CD4-positive, alpha-beta T cell treated with Interleukin-1 beta for 1 hour (primary cell): ENCODE measurements at regions not wholly inside any gene's neighbourhood (a gene's known extent, or its start where the extent isn't known, plus 50 kb on each side); places are given as distances from the start of the nearest gene placed in this dataset.
"Not testable (repeated sequence)": the region's sequence is repeated elsewhere in the genome, so short reads cannot be mapped to it uniquely, and the experiment has no call there.

ENCODE experiments used
- DNase-seq, 2 donors: peaks; one replicate each; pipeline ENCODE4 v3.0.0-alpha.2; 2020 to 2022

DNA sequence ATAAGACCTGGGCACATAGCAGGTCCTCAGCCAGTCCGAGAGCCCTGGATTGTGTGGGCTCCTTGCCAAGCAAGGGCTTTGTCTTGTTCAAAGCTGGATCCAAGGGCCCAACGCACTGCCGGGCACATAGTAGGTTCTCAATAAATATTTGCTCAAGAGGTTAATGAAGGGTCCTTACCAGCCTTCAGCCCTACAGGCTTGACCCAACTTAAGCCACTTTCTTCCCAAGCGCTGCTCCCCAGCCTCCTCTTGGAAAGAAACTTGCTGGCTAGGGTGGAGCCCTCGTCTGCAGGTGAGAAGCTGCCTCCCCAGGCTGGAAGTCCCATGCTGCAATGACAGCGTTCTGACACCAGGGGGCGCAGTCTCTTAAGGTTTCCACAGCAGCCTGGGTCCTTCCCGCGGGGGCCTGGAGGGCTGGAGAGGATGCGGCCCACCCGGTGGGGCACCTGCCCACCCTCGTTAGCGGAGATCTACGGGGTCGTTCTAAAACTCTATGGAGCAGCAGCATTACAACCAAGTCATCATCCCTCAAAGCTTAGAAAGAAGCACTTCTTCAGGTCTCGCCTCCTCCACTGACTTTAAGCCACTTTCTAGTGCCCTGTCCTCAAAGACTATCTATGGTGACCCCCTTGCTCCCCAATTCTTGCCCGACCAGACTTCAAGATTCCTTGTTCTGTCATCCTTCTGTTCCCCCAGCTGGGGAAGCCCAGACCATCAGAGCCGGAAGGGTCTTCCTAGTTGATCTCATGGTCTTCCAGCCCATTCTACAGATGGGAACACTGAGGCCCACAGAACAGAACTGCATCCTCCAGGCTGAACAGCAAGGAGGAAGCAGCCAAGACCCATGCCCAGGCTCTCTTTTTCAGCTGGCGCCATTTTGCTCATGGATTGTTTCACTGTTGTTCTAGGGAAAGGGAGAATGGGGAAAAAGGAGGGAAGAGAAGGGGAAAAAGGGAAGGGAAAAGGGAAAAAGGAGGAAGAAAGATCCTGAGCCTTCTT is 115.4 kb downstream of the LHX2 start:
- peak; percentile 69 to 75 for DNase-seq

DNA sequence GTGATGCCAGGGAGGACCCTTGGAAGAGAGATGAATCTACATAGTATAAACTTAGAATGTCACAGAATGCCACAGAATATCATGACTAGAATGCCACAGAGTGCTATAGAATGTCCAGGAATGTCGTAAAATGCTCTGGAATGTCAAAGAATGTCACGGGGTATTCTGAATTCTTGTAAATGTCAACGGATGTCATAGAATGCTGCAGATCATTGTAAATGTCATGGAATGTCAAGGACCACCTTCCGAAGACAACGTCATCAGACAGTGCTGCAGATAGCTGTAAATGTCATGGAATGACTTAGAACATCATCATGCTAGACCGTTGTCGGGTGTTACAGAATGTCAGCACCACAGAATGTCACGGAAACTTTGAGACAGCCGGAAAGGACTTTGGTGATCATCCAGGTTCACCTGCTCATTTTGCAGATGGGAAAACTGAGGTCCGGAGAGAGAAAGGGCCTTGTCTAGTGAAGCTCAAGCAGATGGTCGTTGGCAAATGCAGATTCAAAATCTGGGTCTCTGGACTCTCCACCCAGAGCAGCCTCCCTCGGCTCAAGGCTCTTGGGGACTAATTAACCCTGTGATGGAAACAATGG is 117.1 kb downstream of the LHX2 start:
- DNase-seq: no peak

DNA sequence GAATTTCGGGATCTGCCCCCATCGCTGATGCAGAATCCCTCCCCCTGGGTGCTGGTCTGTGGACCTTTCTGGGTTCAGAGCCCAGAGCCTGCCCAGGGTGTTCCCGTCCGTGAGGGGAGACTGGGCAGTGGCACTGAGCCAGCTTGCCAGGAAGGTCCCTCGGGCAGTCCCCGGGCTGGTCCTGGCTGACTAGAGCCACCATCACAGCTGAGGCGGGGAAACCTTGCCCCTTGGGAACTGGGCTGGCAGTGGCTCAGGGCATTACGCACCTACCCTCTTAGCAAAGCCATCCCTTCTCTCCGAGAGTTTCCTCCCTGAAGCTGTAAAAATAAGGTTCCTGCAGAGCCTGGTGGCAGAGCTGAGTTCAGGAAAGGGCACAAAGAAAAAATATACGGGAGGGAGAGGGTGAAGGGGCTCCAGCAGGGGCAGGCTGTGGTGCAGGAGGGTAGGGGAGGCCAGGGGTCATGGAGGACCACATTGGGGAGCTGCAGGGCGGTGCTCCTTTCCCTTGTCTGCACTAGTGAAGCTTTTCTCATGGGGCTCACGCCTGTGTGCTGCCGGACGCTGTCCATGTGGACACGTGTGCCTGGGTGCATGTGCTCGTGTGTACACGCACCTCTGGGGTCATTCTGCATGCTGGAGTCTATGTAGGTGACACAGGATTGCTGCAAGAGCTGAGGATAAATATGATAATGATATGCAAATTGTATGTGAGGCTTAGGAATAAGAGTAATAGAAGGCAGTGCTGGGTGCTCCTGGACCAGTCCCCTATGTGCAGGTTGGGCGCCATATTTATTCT is 118.9 kb downstream of the LHX2 start:
- DNase-seq: no peak

DNA sequence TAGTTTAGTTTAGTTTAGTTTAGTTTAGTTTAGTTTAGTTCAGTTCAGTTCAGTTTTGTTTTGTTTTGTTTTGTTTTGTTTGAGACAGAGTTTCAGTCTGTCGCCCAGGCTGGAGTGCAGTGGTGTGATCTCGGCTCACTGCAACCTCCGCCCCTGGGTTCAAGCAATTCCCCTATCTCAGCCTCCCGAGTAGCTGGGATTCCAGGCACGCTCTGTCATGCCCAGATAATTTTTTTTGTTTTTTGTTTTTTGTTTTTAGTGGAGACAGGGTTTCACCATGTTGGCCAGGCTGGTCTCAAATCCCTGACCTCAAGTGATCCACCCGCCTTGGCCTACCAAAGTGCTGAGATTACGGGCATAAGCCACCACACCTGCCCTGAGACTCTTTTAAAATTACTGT is 120.0 kb downstream of the LHX2 start:
- DNase-seq: not testable (repeated sequence)

DNA sequence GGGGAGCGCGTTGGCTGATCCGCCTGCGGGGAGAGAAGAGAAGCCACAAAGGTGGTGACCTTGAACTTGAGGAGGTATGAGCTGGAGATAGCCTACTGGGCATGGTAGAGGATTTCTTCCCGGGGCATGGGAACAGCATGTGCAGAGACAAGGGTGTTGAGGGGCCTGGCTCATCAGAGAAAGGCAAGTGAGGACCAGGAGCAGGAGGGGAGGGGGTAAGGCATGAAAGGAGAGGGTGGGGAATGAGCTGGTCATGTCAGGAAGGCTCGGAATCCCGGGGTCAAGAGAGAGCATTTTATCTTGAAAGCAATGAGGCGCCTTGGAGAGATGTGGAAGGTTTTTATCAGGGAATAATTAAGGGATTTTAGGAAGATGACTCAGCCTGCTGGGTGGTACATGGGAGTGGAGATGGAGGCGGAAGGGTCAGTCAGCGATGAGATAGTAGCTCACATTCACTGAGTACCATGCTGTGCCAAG is 121.1 kb downstream of the LHX2 start:
- DNase-seq: no peak

DNA sequence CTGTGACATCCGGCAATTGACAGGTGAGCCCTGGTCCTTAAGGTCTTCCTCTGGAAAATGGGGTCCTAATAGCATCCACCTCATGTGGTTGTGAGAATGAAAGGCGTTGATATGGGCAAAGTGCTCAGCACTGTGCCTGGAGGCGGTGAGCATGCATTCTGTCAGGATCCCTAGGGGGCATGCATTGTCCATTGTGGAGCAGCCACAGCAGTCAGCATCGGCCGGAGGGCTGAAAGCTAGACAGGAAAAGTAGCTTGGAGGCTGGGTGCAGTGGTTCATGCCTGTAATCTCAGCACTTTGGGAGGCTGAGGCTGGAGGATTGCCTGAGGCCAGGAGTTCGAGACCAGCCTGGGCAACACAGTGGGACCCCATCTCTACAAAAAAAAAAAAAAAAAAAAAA is 122.2 kb downstream of the LHX2 start:
- peak; percentile 7 to 23 for DNase-seq

DNA sequence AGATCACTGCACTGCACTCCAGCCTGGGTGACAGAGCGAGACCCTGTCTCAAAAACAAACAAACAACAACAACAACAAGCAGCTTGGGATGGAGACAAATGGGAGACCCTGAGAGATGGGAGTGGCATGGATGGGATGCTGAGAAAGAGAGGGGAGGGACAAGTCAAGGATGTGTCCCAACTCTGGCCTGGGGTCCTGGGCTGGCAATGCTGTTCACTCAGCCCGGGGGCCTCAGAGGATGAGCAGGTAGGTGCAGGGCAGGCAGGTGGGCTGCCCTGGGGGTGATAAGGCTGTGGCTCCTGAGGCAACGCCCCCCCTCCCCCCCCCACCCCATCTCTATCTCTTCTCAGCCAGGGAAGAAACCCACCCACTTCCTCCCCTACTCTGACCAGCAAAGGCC is 123.0 kb downstream of the LHX2 start:
- DNase-seq: no peak

DNA sequence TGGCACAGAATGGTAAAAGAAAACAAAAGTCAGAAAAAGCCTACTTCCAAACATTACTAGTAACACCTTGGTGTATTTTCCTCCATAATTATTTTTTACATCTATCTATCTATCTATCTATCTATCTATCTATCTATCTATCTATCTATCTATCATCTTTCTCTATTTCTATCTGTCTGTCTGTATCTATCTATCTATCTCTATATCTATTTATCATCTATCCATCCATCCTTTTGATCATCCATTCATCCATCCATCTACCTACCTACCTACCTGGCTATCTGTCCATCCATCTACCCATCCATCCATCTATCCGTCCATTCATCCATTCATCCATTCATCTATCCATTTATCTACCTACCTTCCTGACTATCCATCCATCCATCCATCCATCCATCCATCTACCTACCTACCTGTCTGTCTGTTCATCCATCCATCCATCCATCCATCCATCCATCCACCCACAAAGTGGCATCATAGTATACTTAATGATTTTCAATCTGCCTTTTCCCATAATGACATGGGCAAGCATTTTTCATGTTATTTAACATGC is 121.9 kb upstream of the NEK6 start:
- no peak for DNase-seq

DNA sequence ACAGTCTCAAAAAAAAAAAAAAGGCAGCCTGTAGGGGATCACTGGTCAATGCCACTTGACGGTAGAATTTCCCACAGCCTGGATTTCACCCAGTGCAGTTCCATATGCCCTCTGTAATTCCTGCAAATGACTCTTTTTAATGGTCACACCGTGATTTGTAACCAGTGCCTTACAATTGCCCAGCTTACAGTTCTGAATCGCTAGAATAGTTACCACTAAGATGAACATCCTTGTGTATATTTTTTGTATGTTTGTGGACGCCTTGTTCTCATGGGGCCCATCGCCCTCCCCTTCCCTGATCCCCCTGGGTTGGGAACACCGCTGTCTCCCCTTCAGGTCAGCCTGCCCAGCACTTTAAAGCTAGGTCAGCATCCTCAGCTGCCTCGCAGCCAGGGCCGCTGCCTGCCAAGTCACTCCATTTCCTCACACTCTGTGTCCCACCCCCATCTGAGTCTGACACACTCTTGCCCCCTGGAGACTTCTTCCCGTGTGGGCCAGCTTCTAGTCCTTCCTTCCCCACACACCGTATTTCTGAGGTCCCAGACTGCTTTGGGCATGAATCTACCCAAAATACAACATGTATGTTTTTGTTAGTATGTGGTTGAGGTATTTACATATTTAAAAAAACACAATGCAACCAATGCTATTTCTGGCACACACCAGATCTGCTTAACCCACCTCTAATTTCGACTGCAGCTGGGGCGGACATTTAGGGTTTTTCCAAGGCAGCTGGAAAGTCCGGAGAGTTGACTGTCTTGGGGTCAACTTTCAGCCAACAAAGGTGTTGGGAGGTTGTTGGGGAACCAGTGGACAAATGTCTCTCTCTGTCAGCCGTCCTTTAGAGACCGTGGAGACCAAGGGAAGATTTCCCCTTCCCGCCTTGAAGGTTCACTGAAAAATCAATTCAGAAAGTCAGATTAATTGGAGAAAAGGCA is 120.5 kb upstream of the NEK6 start:
- DNase-seq: peak in 1 of 2 donors; percentile 12

DNA sequence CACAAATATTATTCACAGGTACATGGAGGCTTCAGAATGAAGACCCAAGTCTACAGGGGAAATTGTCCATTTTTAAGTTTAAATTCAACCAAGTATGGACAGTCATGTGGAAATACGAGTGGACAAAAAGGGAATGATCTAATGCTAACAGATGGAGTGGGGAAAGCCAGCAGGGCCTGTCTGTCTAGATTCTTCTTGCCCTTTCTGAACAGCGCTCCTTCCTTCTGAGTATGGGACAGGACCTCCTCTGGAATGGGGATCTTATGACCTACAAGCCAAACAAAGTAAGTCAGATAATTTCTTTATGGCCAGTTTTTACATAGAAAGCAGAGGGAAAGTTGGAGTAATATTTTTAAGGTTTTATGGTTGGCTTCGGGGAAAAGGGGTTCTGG is 119.8 kb upstream of the NEK6 start:
- no peak for DNase-seq

DNA sequence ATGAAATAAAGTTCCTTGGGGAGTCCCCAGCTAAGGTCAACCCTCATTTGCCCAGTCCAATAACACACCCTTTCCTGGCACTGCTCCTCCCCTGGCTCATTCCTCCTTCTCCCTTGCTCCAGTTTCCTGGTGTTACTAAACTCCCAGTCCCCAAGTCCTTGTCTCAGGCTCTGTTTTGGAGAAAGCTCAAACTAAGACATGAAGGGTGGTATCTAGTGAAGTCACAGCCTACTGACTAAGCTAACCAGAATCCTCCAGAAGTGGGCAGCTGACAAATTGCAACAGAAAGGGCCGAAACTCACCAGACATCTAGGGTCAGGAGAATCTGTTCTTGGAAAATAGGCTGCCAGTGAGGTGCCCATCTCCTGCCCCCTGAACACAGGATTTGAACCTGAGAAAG is 118.7 kb upstream of the NEK6 start:
- DNase-seq: no peak

DNA sequence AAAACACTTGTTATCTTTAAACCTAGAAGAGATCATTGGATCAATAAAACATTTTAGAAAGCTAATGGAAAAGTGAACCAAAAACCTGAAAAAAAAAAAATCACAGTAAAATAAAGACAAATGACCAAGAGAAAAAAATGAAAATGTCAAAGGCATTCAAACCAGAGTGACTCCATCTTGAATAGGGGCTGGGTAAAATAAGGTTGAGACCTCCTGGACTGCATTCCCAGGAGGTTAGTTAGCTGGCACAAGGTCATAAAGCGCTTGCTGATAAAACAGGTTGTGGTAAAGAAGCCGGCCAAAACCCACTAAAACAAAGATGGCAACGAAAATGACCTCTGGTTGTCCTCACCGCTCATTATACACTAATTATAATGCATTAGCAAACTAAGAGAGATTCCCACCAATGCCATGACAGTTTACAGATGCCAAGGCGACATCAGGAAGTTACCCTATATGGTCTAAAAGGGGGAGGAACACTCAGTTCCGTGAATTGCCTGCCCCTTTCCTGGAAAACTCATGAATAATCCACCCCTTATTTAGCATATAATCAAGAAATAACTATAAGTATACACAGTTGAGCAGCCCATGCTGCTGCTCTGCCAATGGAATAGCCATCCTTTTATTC is 116.7 kb upstream of the NEK6 start:
- DNase-seq: no peak

DNA sequence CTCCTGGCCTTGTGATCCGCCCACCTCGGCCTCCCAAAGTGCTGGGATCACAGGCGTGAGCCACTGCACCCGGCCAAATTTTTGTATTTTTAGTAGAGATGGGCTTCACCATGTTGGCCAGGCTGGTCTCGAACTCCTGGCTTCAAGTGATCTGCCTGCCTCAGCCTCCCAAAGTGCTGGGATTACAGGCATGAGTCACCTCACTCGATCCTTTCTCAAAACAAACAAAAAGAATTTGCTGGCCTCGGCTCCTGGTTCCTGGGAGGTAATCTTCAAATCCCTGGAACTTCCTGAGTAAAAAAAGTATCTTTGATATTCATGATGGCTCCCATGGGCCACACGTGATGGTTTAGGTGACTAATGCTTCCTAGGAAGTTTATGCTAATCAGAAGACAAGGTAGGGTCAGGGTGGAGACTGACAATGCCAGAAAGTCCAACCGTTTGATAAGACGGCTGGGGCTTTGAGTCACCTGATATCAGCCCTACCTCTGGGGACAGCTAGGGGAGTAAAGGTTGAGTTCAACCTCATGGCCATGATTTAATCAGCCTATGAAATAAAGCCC is 113.1 kb upstream of the NEK6 start:
- DNase-seq: not testable (repeated sequence)

DNA sequence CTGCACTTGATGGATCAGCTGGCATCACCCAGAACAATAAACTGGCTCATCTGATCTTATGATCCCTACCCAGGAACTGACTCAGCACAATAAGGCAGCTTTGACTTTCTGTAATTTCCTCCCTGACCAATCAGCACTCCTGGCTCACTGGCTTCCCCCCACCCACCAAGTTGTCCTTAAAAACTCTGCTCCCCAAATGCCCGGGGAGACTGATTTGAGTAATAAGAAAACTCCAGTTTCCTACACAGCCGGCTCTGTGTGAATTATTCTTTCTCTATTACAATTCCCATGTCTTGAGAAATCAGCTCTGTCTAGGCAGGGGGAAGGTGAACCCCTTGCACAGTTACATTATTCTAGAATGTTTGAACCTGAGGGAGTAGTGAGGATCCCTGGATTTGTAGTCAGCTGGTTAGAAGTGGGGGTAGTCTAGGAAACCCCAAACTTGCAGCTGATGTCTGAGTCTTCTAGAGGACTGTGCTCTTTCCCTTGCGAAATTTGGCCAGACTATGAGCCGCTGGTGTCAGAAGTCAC is 111.7 kb upstream of the NEK6 start:
- DNase-seq: no peak

DNA sequence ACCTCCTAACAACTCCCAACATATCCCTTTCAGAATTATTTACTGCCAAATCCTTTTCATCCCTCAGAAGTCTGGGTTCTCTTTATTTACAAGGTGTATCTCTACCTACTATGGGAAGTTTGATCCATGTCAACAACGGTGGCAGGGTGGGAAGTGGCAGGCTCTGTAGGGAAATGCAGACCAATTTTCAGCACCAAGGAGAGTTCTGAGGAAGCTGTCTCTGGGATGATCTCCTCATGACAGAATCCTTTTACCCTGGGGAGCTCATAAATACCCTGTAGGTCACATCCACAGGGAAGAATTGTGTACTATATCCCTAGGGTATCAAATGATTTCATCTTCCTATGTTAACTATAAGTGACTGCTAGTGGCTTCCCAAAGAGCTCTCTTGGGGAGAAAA is 107.8 kb upstream of the NEK6 start:
- DNase-seq: no peak

DNA sequence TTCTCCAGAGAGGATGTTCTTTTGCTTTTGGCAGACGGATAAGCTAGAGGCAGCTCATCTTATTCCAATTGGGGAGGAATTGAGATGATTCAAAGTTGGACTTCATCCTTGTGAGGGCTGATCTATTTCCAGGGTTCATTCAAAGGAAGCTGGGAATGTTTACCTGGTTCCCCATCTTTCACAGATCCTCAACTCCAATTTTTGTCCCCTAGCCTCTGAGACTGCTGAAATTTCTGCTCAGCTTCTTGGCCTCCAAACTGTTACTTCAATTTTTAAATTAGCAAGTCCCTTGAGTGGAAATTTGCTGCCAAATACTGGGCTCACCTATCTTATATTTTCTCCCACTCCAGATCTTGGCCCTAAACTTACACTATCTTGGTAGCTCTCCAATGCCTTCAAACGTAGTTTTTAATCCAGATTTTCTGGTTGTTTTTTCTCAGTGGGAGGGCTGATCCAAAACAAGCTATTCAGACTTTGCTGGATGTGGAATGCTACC is 93.9 kb upstream of the NEK6 start:
- no peak for DNase-seq

DNA sequence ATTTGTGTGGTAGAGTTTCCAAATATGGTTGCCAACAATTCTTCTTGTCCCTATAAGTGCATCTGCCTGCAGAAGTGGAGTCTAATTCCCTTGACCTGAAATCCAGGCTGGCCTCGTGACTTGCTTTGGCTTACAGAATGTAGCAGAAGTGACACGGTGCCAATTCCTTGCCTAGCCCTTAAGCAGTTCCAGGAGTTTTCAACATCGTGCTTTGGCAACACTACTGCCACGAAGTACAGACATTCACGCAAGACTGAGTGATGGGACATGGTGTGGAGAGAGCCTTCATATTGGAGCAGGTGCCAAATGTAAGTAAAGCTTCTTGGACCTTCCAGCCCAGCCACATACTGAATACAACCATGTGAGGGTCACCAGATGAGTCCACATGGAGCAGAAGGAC is 92.9 kb upstream of the NEK6 start:
- DNase-seq: no peak

DNA sequence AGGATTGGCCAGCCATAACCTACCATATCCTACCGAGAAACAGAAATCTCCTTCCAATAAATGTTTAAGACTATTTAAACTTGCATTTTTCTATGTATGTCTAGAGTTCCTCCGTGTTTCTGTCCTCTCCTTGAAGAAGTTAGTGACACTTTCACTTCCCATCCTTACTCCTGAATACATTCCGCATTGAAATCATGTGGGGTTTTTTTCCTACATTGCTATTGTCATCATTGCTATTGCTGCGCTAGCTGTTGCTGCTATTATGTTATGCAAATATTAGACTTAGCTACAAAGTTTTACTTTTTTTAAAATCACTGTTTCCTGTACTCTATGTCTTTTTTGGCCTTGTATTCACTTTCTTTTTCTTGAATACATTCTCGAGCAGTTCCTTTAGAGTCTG is 83.3 kb upstream of the NEK6 start:
- DNase-seq: no peak

DNA sequence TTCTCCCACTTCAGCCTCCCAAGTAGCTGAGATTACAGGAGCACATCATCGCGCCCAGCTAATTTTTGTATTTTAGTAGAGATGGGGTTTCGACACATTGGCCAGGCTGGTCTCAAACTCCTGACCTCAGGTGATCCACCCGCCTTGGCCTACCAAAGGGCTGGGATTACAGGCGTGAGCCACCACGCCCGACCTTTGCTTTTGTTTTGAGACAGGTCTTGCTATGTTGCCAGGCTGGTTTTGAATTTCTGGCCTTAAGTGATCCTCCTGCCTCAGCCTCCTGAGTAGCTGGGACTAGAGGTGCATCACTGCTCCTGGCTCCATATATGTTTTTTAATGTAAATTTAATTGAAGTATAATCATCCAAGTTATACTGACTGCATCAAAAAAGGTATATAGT is 80.2 kb upstream of the NEK6 start:
- not testable (repeated sequence) for DNase-seq
